ENCODE measurements at regions not wholly inside any gene's neighbourhood (a gene's known extent, or its start where the extent isn't known, plus 50 kb on each side); places are given as distances from the start of the nearest gene placed in this dataset.

DNA sequence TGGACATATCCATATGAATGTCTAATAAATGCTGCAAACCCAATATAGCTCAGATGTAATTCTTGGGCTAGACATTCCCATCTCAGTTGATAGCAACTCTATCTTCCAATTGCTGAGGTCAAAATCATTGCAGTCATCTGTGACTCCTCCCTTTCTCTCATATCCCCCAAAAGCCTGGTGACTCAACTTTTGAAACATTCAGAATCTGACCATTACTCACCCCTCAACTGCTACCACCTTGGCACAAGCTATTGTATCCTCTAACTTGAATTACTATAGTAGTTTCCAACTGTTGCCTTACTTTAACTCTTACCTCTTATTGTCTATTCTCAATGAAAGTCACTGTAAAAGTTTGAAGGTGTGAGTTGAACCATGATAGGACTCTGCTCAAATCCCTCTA is 600.1 kb upstream of the RGMB start:
- TF ChIP-seq, protein P1, sequence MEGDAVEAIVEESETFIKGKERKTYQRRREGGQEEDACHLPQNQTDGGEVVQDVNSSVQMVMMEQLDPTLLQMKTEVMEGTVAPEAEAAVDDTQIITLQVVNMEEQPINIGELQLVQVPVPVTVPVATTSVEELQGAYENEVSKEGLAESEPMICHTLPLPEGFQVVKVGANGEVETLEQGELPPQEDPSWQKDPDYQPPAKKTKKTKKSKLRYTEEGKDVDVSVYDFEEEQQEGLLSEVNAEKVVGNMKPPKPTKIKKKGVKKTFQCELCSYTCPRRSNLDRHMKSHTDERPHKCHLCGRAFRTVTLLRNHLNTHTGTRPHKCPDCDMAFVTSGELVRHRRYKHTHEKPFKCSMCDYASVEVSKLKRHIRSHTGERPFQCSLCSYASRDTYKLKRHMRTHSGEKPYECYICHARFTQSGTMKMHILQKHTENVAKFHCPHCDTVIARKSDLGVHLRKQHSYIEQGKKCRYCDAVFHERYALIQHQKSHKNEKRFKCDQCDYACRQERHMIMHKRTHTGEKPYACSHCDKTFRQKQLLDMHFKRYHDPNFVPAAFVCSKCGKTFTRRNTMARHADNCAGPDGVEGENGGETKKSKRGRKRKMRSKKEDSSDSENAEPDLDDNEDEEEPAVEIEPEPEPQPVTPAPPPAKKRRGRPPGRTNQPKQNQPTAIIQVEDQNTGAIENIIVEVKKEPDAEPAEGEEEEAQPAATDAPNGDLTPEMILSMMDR (IDR thresholded peaks at IDR 0.05; ENCODE audit: insufficient read depth, low read depth, low read length) = no peak
- no peak for TF ChIP-seq EZH2 (IDR thresholded peaks at IDR 0.05; ENCODE audit: insufficient read depth, low read length)
